Peyer's patch (tissue), 4 donors: ENCODE measurements at regions not wholly inside any gene's neighbourhood (a gene's known extent, or its start where the extent isn't known, plus 50 kb on each side); places are given as distances from the start of the nearest gene placed in this dataset.

ENCODE experiments used
- DNase-seq, 3 donors: peaks; one replicate each; pipeline ENCODE4 v3.0.0-alpha.2; 2017 to 2019
- H3K27ac ChIP-seq, 4 donors: fragments of 200-600 bp; sonication (generic); one replicate each; pipeline ENCODE4 v1.5.1; 2016 to 2019
- H3K27me3 ChIP-seq, 2 donors: fragments of 200-600 bp; sonication (generic); one replicate each; pipeline ENCODE4 v1.5.1; 2019
- H3K36me3 ChIP-seq, 3 donors: fragments of 200-600 bp; sonication (generic); one replicate each; pipeline ENCODE4 v1.5.1; 2016 to 2019
- H3K4me1 ChIP-seq, 4 donors: fragments of 200-600 bp; sonication (generic); one replicate each; pipeline ENCODE4 v1.5.1; 2016 to 2019
- H3K4me3 ChIP-seq, 4 donors: fragments of 200-600 bp; sonication (generic); 1 replicate in 3 of 4; 2 replicates in 1 of 4; pipeline ENCODE4 v1.5.1; 2016 to 2019; ENCODE audit warnings: mild to moderate bottlenecking in 1 of 4
- H3K9me3 ChIP-seq, 4 donors: fragments of 200-600 bp; sonication (generic); one replicate each; pipeline ENCODE4 v1.5.1; 2016 to 2019; ENCODE audit warnings: mild to moderate bottlenecking in 1 of 4
- POLR2A ChIP-seq, 2 donors: fragments of 450-650 bp; IDR thresholded peaks; one replicate each; pipeline ENCODE4 v1.5.1; 2017; ENCODE audit warnings: antibody characterized with exemption in 2 of 2, mild to moderate bottlenecking in 2 of 2, moderate library complexity in 2 of 2
- TF ChIP-seq, protein P1 (sequence below), 6 experiments: fragments of 450-650 bp in 4 of 6; fragments of 200-600 bp in 2 of 6; sonication (generic) in 1 of 6; IDR thresholded peaks; one replicate each; pipeline ENCODE4 v1.5.1; 2017 to 2019; ENCODE audit warnings: antibody characterized with exemption in 6 of 6, mild to moderate bottlenecking in 3 of 6, moderate library complexity in 1 of 6

- Histone ChIP-seq H3K9me3 (no peaks in the 10 kb centered on the region), H3K4me3 (no peak overlapping the region), H3K36me3 (no peaks in the 10 kb centered on the region), H3K4me1 (peaks cover 0 to 10% (median 0%) of the 10 kb centered on the region in 4 donors), H3K27ac (peak overlapping the region in 1 of 4 donors; percentile 36), H3K27me3 (no peaks in the 10 kb centered on the region)
- DNase-seq: no peak
- TF ChIP-seq, protein P1, sequence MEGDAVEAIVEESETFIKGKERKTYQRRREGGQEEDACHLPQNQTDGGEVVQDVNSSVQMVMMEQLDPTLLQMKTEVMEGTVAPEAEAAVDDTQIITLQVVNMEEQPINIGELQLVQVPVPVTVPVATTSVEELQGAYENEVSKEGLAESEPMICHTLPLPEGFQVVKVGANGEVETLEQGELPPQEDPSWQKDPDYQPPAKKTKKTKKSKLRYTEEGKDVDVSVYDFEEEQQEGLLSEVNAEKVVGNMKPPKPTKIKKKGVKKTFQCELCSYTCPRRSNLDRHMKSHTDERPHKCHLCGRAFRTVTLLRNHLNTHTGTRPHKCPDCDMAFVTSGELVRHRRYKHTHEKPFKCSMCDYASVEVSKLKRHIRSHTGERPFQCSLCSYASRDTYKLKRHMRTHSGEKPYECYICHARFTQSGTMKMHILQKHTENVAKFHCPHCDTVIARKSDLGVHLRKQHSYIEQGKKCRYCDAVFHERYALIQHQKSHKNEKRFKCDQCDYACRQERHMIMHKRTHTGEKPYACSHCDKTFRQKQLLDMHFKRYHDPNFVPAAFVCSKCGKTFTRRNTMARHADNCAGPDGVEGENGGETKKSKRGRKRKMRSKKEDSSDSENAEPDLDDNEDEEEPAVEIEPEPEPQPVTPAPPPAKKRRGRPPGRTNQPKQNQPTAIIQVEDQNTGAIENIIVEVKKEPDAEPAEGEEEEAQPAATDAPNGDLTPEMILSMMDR (IDR thresholded peaks at IDR 0.05): no peak
- TF ChIP-seq POLR2A (IDR thresholded peaks at IDR 0.05): no peak
Observed at GRCh38 chr5:142421621-142422397, 97.0 kb upstream of the SPRY4 start.

DNA sequence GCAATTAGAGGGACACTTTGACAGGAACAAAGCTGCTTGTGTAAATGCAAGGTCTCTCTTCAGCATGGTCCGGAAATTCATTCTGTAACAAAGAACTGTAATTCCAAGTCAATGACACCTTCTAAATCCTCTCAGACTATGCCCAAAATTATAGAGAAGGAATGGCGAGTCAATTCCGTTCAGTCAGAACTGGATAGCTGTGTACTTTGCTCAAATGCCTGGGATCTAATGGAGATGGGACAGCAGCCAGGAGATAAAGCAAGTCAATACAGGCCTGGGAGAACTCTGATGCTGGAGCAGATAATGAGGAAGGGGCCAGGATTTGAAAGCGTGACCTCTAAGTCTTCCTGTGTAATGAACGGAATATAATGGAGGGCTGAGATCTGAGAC is 96.4 kb upstream of the SPRY4 start:
- no peak for TF ChIP-seq POLR2A (IDR thresholded peaks at IDR 0.05)
- TF ChIP-seq, protein P1 (IDR thresholded peaks at IDR 0.05): no peak
- no peak overlapping the region for H3K4me3 ChIP-seq
- H3K9me3 ChIP-seq: no peaks in the 10 kb centered on the region
- H3K27me3 ChIP-seq: no peaks in the 10 kb centered on the region
- H3K27ac ChIP-seq: peak overlapping the region in 1 of 4 donors; percentile 36
- peak in 1 of 3 donors; percentile 50 for DNase-seq
- peaks cover 0 to 10% (median 0%) of the 10 kb centered on the region in 4 donors for H3K4me1 ChIP-seq
- no peaks in the 10 kb centered on the region for H3K36me3 ChIP-seq

- no peak overlapping the region for H3K27ac ChIP-seq
- no peak overlapping the region for H3K4me3 ChIP-seq
- TF ChIP-seq POLR2A (IDR thresholded peaks at IDR 0.05): no peak
- TF ChIP-seq, protein P1 (IDR thresholded peaks at IDR 0.05): no peak
- peaks cover 0 to 10% (median 0%) of the 10 kb centered on the region in 4 donors for H3K4me1 ChIP-seq
- H3K9me3 ChIP-seq: no peaks in the 10 kb centered on the region
- no peaks in the 10 kb centered on the region for H3K27me3 ChIP-seq
- no peak for DNase-seq
- H3K36me3 ChIP-seq: no peaks in the 10 kb centered on the region
Observed at GRCh38 chr5:142420561-142421227, 95.9 kb upstream of the SPRY4 start.

- DNase-seq: peak in 1 of 3 donors; percentile 6
- Histone ChIP-seq H3K27me3 (no peaks in the 10 kb centered on the region), H3K9me3 (no peaks in the 10 kb centered on the region), H3K27ac (no peak overlapping the region), H3K4me1 (no peaks in the 10 kb centered on the region), H3K36me3 (no peaks in the 10 kb centered on the region), H3K4me3 (no peak overlapping the region)
- TF ChIP-seq POLR2A (IDR thresholded peaks at IDR 0.05): no peak
- TF ChIP-seq, protein P1 (IDR thresholded peaks at IDR 0.05): no peak
Observed at GRCh38 chr5:142412581-142412980, 87.8 kb upstream of the SPRY4 start.

DNA sequence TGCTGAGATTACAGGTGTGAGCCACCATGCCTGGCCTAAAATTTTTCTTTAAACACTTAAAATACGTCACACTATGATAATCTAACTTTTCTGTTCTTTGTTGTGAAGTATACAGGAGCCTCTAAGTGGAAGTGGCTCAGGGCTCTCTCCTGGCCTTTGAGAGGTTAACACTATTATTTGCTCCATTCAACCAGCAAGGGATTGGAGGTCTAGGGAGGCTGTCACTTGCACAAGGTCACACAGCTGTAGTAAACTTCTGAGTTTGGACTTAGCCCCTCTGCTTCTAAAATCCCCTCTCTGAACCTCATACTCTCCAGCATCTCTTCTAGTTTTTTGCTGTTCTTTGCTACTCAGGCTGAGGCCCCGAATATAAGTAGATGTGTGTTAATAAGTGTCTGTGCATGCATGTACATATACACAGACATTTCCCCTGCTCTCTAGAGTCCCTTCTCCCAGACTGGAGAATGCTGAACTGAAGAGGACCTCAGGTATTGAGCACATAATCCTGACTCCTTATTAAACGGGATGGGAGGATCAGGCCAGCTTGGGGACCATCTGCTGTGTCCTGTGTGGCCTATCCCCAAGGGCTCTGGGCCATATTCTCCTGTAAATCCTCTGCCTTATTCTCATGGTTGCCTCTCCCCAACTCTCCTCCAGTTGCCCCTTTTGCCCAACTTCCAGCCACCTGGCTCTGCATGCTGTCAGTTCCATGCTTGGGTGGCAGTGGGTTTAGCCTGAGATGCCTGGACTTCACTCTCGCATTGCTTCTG is 87.0 kb upstream of the SPRY4 start:
- Histone ChIP-seq H3K4me1 (no peaks in the 10 kb centered on the region), H3K9me3 (no peaks in the 10 kb centered on the region), H3K36me3 (no peaks in the 10 kb centered on the region), H3K27ac (no peak overlapping the region), H3K27me3 (no peaks in the 10 kb centered on the region), H3K4me3 (no peak overlapping the region)
- TF ChIP-seq POLR2A (IDR thresholded peaks at IDR 0.05): no peak
- TF ChIP-seq, protein P1 (IDR thresholded peaks at IDR 0.05): no peak
- DNase-seq: peak in 1 of 3 donors; percentile 24
